ENCODE measurements at regions not wholly inside any gene's neighbourhood (a gene's known extent, or its start where the extent isn't known, plus 50 kb on each side); places are given as distances from the start of the nearest gene placed in this dataset.
"Not testable (repeated sequence)": the region's sequence is repeated elsewhere in the genome, so short reads cannot be mapped to it uniquely, and the experiment has no call there.

- DNase-seq = not testable (repeated sequence)
Measured at GRCh38 chr11:67768001-67768730, 93.7 kb upstream of the ALDH3B2 start.

GRCh38 chr11:67761211-67761610, 86.8 kb upstream of the ALDH3B2 start:
- not testable (repeated sequence) for DNase-seq

DNA sequence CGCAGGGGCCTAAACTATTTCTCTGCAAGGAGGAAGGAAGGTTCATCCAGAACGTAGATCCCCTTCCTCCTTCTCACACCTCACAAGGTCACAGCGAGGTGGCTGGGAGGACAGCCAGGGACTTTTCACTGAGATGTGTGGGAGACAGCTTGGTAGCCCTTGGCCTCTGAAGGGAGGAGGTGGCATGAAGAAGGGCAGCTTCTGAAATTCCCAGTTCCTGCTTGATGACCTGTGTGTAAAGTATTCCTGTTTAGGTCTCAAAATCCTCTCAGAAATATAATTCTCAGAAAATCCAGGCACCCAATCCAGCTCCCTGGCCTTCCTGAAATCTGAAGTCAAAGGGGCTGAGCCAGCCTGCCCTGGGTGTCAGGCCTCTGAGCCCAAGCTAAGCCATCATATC, 84.9 kb upstream of the ALDH3B2 start:
- DNase-seq = not testable (repeated sequence)

- DNase-seq = not testable (repeated sequence)
Measured at GRCh38 chr11:67758467-67758866, 84.0 kb upstream of the ALDH3B2 start.

DNA sequence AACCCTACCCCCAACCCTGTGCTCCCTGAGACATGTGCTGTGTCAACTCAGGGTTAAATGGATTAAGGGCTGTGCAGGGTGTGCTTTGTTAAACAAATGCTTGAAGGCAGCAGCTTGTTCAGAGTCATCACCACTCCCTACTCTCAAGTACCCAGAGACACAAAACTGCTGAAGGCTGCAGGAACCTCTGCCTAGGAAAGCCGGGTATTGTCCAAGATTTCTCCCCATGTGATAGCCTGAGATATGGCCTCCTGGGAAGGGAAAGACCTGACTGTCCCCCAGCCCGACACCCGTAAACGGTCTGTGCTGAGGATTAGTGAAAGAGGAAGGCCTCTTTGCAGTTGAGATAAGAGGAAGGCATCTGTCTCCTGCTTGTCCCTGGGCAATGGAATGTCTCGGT, 83.6 kb upstream of the ALDH3B2 start:
- not testable (repeated sequence) for DNase-seq

DNA sequence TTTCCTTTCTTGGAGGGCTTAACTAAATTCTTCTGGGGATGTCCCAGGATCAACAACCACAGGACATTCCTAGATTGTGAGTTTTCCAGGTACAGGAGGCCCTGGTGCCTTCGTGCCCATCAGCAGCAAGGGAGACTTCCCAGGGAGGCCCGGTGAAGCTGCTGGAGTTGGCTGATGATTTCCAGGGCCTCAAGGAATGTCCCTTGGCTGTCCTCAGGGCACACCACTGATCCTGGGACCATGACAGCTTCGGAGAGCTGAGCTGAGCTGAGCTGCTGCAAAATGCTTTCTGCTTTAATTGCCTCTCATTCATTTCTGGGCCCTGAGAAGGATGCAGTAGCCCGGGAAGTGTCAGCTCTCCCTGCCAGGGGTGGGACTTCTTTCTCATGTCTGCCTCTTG, 79.4 kb upstream of the ALDH3B2 start:
- peak; percentile 17 for DNase-seq

DNA sequence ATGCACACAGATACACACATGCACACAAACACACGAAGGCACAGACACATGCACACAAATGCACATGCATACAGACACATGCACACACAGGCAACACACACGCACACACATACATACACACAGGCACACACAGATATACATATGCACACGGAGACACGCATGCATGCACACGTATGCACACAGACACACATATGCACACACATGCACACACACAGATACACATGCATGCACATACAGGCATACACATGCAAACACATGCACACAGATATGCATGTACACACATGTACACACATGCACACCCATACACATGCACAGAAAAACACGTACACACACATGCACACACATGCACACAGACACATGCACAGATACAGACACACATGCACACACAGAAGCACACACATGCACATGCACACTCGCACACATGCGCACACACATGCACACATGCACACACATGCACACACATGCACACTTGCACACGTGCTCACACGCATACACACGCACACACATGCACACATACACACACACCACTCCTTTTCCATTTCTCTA, 70.8 kb upstream of the ALDH3B2 start:
- no peak for DNase-seq

DNA sequence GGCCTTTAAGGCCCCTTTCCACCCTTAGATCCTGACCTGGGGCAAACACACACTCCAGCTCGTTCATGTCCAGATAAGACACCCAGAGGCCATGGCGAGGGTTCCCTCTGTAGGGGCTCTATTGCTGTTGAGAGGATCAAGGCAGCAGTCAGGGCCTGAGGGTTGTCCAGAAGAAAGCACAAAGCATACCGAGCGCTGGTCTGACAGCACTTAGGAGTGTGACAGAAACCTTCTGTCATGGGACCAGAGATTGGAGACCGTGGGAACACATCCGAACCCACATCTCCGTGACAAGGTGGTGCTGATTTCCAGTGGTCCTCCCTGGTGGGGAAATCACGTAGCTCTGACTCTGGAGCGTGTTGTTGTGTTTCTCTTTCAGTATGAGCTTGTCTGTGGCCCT, 69.8 kb upstream of the ALDH3B2 start:
- peak; percentile 9 for DNase-seq

DNA sequence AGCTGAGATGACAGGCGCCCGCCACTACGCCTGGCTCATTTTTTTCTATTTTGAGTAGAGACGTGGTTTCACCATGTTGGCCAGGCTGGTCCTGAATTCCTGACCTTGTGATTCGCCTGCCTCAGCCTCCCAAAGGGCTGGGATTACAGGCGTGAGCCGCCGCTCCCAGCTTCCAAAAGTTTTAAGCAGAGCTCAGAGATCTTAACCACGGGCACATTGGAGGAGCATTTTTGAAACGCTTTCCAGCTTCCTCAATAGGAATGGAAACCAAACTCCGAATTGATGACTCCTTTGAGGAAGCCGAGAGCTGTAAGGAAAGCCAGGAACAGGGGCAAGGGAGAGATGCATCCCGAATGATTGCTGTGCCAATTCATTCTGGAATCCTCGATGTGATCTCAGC, 63.8 kb upstream of the ALDH3B2 start:
- not testable (repeated sequence) for DNase-seq

DNA sequence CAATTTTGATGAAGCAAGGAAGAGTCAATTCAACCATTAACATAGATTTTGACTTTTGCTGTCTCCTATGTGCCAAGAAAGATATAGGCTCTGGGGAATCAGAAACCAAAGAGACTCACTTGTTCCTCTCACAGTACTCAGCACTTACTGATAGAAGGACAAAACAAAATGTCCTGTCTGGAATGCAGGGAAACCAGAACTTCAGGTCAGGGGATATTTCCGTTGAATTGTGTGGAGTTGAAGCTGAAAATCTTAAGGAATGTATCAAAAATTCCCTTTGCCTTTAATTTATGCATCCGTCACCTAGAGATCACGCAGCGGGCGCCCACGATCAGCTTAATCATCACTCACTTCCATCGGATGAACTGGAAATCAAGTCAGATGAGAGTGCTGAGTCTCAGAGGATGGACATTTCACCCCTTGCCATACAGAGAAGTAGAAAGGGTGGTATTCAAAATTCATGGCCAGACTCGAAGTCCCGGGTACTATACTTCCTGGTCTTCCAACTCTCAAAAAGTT, 63.2 kb upstream of the ALDH3B2 start:
- DNase-seq = not testable (repeated sequence)

DNA sequence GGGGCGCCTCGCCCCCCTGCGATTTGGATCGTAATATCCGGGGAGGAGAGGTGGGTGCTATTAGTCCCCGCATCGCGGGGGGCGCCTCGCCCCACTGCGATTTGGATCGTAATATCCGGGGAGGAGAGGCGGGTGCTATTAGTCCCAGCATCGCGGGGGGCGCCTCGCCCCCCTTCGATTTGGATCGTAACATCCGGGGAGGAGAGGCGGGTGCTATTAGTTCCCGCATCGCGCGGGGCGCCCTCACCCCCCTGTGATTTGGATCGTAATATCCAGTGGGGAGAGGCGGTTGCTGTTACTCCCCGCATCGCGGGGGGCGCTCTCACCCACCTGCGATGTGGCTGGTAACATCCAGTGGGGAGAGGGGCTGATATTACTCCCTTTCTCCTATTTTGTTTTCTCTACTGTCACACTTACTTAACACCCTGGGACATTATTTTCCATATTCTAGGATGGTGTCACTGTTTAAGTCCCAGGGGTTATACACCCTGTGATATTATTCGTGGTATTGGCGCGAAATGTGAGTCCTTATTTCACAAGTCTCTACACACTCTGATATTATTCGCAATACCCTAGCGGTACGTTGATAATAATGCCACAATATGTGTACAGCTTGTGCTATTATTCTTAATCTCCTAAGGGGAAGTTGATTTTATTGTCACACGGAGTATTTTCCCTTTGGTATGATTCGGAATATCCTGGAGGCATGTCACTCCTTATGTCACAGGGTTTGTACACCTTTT, 57.8 kb upstream of the ALDH3B2 start:
- DNase-seq = no peak

GRCh38 chr11:67731583-67731982, 57.2 kb upstream of the ALDH3B2 start:
- no peak for DNase-seq

DNA sequence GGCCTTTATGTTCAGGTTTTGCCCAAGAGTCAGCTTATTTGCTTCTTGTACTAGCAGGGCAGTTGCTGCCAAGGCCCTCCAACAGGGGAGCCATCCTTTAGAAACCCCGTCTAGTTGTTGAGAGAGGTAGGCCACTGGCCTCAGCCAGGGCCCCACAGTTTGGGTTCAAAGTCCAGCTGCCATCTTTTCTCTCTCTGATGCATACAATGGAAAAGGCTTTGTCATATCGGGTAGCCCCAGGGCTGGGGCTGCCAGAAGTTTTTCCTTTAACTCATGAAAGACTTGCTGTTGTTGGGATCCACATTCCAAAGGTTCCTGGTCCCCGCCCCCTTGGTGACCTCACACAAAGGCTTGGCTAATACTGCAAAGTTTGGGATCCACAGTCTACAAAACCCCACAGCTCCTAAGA, 53.7 kb upstream of the ALDH3B2 start:
- not testable (repeated sequence) for DNase-seq

GRCh38 chr11:67727066-67728040, 52.9 kb upstream of the ALDH3B2 start:
- not testable (repeated sequence) for DNase-seq

Measured in retina (tissue), 1 donor.